ENCODE measurements at regions not wholly inside any gene's neighbourhood (a gene's known extent, or its start where the extent isn't known, plus 50 kb on each side); places are given as distances from the start of the nearest gene placed in this dataset.

DNA sequence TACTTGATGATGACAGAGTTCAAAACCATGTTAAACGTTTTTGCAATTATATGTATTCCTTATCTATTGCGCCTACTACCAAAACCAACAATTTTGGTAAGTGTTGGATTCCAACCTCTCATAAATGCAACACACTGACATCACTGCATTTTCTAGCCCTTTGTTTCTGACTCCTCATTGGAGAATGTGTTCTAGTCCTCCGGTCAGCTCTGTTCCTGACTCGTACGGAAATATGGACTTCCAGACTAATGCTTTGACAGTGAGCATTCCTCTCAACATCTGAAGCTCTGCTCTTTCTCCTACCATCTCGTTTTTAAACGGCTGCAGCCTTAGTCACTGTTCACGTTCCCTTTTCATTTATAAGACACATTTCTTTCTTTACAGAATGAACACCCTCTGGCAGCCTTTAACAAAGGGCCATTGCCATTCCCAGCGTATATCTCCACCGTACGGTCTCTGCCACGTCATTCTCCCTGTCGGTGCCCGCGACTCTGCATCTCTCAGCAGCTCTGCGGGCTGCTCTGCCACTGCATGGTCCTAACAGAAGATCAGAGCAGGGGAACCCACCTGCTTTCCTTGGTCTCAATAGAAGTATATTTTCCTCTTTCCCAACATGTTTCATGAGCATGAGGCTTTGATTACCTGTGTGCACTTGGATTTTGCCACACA lies 103.0 kb upstream of the SYNDIG1 start:
- DNase-seq (ENCODE audit: low read depth in 1 of 2, low spot score in 1 of 2), result no peak
- Histone ChIP-seq H3K36me3 (no peaks in the 10 kb centered on the region), H3K27me3 (peaks cover 4% of the 10 kb centered on the region), H3K4me3 (no peak overlapping the region), H3K9me3 (ENCODE audit: low read depth) (no peaks in the 10 kb centered on the region), H3K4me1 (ENCODE audit: low read depth) (no peaks in the 10 kb centered on the region), H3K27ac (no peak overlapping the region)
- TF ChIP-seq, protein P1, sequence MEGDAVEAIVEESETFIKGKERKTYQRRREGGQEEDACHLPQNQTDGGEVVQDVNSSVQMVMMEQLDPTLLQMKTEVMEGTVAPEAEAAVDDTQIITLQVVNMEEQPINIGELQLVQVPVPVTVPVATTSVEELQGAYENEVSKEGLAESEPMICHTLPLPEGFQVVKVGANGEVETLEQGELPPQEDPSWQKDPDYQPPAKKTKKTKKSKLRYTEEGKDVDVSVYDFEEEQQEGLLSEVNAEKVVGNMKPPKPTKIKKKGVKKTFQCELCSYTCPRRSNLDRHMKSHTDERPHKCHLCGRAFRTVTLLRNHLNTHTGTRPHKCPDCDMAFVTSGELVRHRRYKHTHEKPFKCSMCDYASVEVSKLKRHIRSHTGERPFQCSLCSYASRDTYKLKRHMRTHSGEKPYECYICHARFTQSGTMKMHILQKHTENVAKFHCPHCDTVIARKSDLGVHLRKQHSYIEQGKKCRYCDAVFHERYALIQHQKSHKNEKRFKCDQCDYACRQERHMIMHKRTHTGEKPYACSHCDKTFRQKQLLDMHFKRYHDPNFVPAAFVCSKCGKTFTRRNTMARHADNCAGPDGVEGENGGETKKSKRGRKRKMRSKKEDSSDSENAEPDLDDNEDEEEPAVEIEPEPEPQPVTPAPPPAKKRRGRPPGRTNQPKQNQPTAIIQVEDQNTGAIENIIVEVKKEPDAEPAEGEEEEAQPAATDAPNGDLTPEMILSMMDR (IDR thresholded peaks at IDR 0.05; ENCODE audit: low read depth, low read length), result no peak

DNA sequence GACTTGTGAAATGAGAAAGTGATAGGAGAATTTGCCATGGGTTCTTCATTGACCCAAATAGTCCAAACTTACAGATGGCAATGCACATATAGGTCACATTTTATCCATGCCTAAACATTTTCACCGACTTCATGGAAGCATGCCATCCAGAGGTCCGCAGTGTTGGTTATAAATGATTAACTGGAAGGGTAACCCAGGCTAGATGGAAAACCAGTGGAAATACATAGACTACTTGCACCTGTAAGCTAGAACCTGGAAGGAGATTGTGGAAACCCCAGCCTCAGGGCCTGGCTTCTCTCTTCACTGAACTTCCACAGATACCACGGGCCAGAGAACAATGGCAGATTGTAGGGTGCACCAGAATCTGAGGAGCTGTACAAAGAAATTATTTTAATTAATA lies 103.8 kb upstream of the SYNDIG1 start:
- no peak for DNase-seq (ENCODE audit: low read depth in 1 of 2, low spot score in 1 of 2)
- H3K4me1 ChIP-seq (ENCODE audit: low read depth), result no peaks in the 10 kb centered on the region
- peaks cover 4% of the 10 kb centered on the region for H3K27me3 ChIP-seq
- H3K4me3 ChIP-seq, result no peak overlapping the region
- no peak overlapping the region for H3K27ac ChIP-seq
- H3K36me3 ChIP-seq, result no peaks in the 10 kb centered on the region
- TF ChIP-seq, protein P1 (IDR thresholded peaks at IDR 0.05; ENCODE audit: low read depth, low read length), result no peak
- no peaks in the 10 kb centered on the region for H3K9me3 ChIP-seq (ENCODE audit: low read depth)

DNA sequence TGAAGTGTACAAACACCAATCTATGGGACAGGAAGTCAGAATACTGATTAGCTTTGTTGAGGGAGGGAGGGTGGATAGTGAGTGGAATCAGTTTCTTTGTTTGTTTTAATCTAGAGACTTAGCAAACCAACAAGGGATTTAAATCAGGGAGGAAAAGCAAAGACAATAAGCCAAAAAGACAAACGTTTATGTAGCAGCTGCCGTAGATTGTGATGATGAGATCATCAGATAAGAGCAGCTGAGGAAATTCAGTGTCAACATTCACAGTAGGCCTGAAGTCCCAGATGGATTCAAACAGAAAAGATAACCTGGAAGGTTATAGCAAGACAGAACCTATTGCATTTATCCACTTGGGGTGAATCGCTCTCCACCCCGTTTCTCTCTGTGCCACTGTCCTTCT lies 104.9 kb upstream of the SYNDIG1 start:
- TF ChIP-seq, protein P1 (IDR thresholded peaks at IDR 0.05; ENCODE audit: low read depth, low read length), result no peak
- H3K27me3 ChIP-seq, result peaks cover 4% of the 10 kb centered on the region
- no peak for DNase-seq (ENCODE audit: low read depth in 1 of 2, low spot score in 1 of 2)

DNA sequence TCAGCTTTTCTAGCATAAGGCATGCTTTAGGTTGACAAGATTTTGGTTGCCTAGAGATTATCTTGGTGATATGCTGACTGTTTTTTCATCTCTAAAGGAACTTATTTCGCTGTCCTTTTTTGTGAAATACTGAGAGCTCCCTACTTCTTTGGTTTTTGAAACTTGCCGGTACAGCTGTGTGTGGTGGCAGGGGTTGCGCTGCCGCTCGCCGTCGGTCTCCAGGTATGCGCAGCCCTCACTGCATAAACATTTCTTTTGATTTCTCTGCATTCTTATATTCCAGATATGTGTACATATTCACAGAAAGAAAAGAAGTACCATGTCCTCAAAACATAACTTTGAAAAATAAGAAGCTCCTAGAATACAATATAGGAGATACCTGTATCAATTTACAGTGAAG lies 106.4 kb upstream of the SYNDIG1 start:
- no peaks in the 10 kb centered on the region for H3K4me1 ChIP-seq (ENCODE audit: low read depth)
- TF ChIP-seq, protein P1 (IDR thresholded peaks at IDR 0.05; ENCODE audit: low read depth, low read length), result no peak
- DNase-seq (ENCODE audit: low read depth in 1 of 2, low spot score in 1 of 2), result no peak
- H3K27ac ChIP-seq, result no peak overlapping the region
- no peak overlapping the region for H3K4me3 ChIP-seq
- H3K9me3 ChIP-seq (ENCODE audit: low read depth), result no peaks in the 10 kb centered on the region
- no peaks in the 10 kb centered on the region for H3K36me3 ChIP-seq
- H3K27me3 ChIP-seq, result peaks cover 4% of the 10 kb centered on the region

More for the DNA sequence above, 104.9 kb upstream of the SYNDIG1 start:
- Histone ChIP-seq H3K4me1 (ENCODE audit: low read depth) (no peaks in the 10 kb centered on the region), H3K4me3 (no peak overlapping the region), H3K9me3 (ENCODE audit: low read depth) (no peaks in the 10 kb centered on the region), H3K27ac (no peak overlapping the region), H3K36me3 (no peaks in the 10 kb centered on the region)

DNA sequence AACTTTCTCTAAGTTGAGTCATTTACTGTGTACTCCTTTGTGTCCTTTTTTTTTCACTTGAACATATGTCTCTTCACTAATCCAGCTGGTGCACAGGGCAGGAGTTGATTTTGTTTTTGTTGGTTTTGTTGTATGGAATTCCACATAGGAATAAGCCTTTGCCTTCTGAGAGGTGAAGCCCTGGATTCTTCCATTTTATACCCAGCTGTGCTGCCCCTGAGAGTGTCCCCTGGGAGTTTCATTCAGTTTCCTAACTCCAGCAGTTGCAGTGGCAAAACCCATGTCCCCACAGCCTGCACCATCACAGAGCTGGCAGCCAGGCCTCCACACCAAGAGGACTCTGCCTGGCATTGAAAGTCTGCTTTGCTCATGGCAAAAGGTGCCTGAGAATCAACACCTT lies 107.3 kb upstream of the SYNDIG1 start:
- Histone ChIP-seq H3K27me3 (peaks cover 6% of the 10 kb centered on the region), H3K4me1 (ENCODE audit: low read depth) (no peaks in the 10 kb centered on the region), H3K27ac (no peak overlapping the region), H3K36me3 (no peaks in the 10 kb centered on the region), H3K9me3 (ENCODE audit: low read depth) (no peaks in the 10 kb centered on the region), H3K4me3 (no peak overlapping the region)
- TF ChIP-seq, protein P1 (IDR thresholded peaks at IDR 0.05; ENCODE audit: low read depth, low read length), result no peak
- DNase-seq (ENCODE audit: low read depth in 1 of 2, low spot score in 1 of 2), result no peak

Measured in cardiac muscle cell (in vitro differentiated cells and primary cell).